Mucosa of rectum (tissue), 2 donors: ENCODE measurements at regions not wholly inside any gene's neighbourhood (a gene's known extent, or its start where the extent isn't known, plus 50 kb on each side); places are given as distances from the start of the nearest gene placed in this dataset.

Experiments
- H3K27ac ChIP-seq, 2 donors: one replicate each; pipeline ENCODE4 v1.7.0; 2013; ENCODE audit warnings: inconsistent platforms in 2 of 2, low read depth in 2 of 2, low read length in 2 of 2
- H3K27me3 ChIP-seq, 2 donors: one replicate each; pipeline ENCODE4 v1.7.0; 2013; ENCODE audit warnings: low read length in 2 of 2; ENCODE audit not compliant: control insufficient read depth in 2 of 2, insufficient read depth in 2 of 2
- H3K36me3 ChIP-seq, 2 donors: one replicate each; pipeline ENCODE4 v1.7.0; 2013; ENCODE audit warnings: low read length in 2 of 2; ENCODE audit not compliant: control insufficient read depth in 2 of 2, insufficient read depth in 2 of 2
- H3K4me1 ChIP-seq, 2 donors: one replicate each; pipeline ENCODE4 v1.7.0; 2013; ENCODE audit warnings: low read length in 2 of 2, mild to moderate bottlenecking in 1 of 2; ENCODE audit not compliant: control insufficient read depth in 2 of 2, insufficient read depth in 2 of 2
- H3K4me3 ChIP-seq, 2 donors: one replicate each; pipeline ENCODE4 v1.7.0; 2013; ENCODE audit warnings: low read length in 2 of 2
- H3K9ac ChIP-seq, 2 donors: one replicate each; pipeline ENCODE4 v1.7.0; 2013; ENCODE audit warnings: low read length in 2 of 2, low read depth in 1 of 2, mild to moderate bottlenecking in 1 of 2
- H3K9me3 ChIP-seq, 2 donors: one replicate each; pipeline ENCODE4 v1.7.0; 2013; ENCODE audit warnings: low read length in 2 of 2; ENCODE audit not compliant: control insufficient read depth in 2 of 2
- donor health status: healthy.
- donor health status: Normal muscosa, but diverticular disease.

DNA sequence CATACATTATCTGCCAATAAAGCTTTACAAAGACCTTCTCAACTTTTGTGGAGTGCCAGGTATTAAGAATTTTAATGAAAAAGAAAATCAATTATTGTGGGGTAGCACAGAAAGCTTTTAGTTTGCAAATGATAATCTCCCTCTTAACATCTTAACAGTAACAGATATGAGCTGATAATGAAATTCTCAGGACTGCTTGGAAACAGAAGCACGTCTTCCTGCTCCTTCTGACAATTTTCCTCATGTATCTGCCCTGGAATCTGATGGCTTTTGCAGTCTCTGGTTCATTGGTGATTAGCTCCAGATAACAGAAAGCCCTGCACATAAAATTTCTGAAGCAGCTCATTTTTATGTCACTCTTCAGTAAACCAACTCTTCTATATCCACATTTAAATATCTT, 432.4 kb upstream of the PDZRN3 start:
- Histone ChIP-seq H3K27ac (no peak overlapping the region), H3K36me3 (no peaks in the 10 kb centered on the region), H3K4me1 (no peaks in the 10 kb centered on the region), H3K27me3 (no peaks in the 10 kb centered on the region), H3K9ac (no peak overlapping the region), H3K9me3 (no peaks in the 10 kb centered on the region), H3K4me3 (no peak overlapping the region)

- no peaks in the 10 kb centered on the region for H3K27me3 ChIP-seq
- H3K4me3 ChIP-seq, result no peak overlapping the region
- H3K9me3 ChIP-seq, result no peaks in the 10 kb centered on the region
- H3K27ac ChIP-seq, result no peak overlapping the region
- H3K4me1 ChIP-seq, result no peaks in the 10 kb centered on the region
- no peak overlapping the region for H3K9ac ChIP-seq
- H3K36me3 ChIP-seq, result no peaks in the 10 kb centered on the region
Observed at GRCh38 chr3:74055061-74055460, 430.3 kb upstream of the PDZRN3 start.

DNA sequence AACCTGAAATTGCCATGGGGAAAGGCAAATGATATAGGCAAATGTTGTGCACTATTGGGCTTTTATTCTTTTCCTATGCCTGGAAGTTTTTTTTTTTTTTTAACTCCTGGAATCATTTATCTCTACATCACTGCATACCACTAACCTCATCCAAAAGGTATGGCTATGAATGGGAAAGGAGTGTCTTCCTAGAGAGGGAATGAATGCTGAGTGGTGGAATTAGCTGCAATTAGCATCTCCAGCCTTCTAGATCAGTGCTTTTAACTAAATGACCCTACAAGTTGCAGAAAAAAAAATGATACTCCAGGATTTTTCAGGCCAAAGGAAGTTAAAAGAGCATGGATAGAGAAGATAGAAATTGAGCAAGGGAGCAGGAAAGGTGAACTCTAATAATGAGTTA, 429.8 kb upstream of the PDZRN3 start:
- Histone ChIP-seq H3K4me3 (no peak overlapping the region), H3K9ac (no peak overlapping the region), H3K36me3 (no peaks in the 10 kb centered on the region), H3K9me3 (no peaks in the 10 kb centered on the region), H3K27ac (no peak overlapping the region), H3K4me1 (no peaks in the 10 kb centered on the region), H3K27me3 (no peaks in the 10 kb centered on the region)

GRCh38 chr3:74053970-74054516, 429.3 kb upstream of the PDZRN3 start:
- no peak overlapping the region for H3K27ac ChIP-seq
- no peak overlapping the region for H3K9ac ChIP-seq
- H3K27me3 ChIP-seq, result no peaks in the 10 kb centered on the region
- no peaks in the 10 kb centered on the region for H3K36me3 ChIP-seq
- H3K9me3 ChIP-seq, result no peaks in the 10 kb centered on the region
- H3K4me3 ChIP-seq, result no peak overlapping the region
- no peaks in the 10 kb centered on the region for H3K4me1 ChIP-seq

DNA sequence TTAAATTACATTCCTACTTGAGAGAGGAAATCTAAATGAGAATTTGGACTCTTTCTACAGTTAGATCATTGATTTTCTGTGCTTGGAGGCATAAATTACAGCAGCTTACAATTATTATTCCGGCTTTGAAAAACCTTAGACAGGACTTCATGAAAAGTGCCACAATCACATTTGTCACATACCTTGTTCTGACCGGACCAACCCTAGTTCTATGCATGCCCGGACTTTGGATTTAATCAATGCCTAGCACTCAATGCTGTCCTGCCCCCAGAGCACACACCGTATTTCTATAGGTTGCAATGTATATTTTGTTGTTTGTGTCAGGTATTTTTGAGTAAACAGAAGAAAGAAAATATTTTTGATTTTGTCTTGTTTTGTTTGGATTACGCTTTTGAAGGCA, 424.7 kb upstream of the PDZRN3 start:
- no peaks in the 10 kb centered on the region for H3K4me1 ChIP-seq
- no peaks in the 10 kb centered on the region for H3K9me3 ChIP-seq
- H3K27ac ChIP-seq, result no peak overlapping the region
- H3K36me3 ChIP-seq, result no peaks in the 10 kb centered on the region
- no peak overlapping the region for H3K9ac ChIP-seq
- H3K27me3 ChIP-seq, result no peaks in the 10 kb centered on the region
- H3K4me3 ChIP-seq, result no peak overlapping the region

- Histone ChIP-seq H3K9ac (no peak overlapping the region), H3K27me3 (no peaks in the 10 kb centered on the region), H3K4me3 (no peak overlapping the region), H3K9me3 (no peaks in the 10 kb centered on the region), H3K27ac (no peak overlapping the region), H3K4me1 (no peaks in the 10 kb centered on the region), H3K36me3 (no peaks in the 10 kb centered on the region)
Observed at GRCh38 chr3:74048699-74049098, 424.0 kb upstream of the PDZRN3 start.

- no peaks in the 10 kb centered on the region for H3K27me3 ChIP-seq
- H3K9me3 ChIP-seq, result no peaks in the 10 kb centered on the region
- no peak overlapping the region for H3K9ac ChIP-seq
- H3K4me1 ChIP-seq, result no peaks in the 10 kb centered on the region
- no peaks in the 10 kb centered on the region for H3K36me3 ChIP-seq
- no peak overlapping the region for H3K27ac ChIP-seq
- H3K4me3 ChIP-seq, result no peak overlapping the region
Observed at GRCh38 chr3:74045000-74045399, 420.3 kb upstream of the PDZRN3 start.

- no peaks in the 10 kb centered on the region for H3K36me3 ChIP-seq
- no peak overlapping the region for H3K4me3 ChIP-seq
- H3K9me3 ChIP-seq, result no peaks in the 10 kb centered on the region
Observed at GRCh38 chr3:74041068-74041675, 416.4 kb upstream of the PDZRN3 start.

GRCh38 chr3:74039105-74039504, 414.4 kb upstream of the PDZRN3 start:
- no peaks in the 10 kb centered on the region for H3K4me1 ChIP-seq
- H3K9ac ChIP-seq, result no peak overlapping the region
- H3K36me3 ChIP-seq, result no peaks in the 10 kb centered on the region
- no peak overlapping the region for H3K4me3 ChIP-seq
- H3K27me3 ChIP-seq, result no peaks in the 10 kb centered on the region
- no peak overlapping the region for H3K27ac ChIP-seq
- no peaks in the 10 kb centered on the region for H3K9me3 ChIP-seq

More at GRCh38 chr3:74041068-74041675, 416.4 kb upstream of the PDZRN3 start:
- Histone ChIP-seq H3K9ac (no peak overlapping the region), H3K27ac (no peak overlapping the region), H3K27me3 (no peaks in the 10 kb centered on the region), H3K4me1 (no peaks in the 10 kb centered on the region)

GRCh38 chr3:74036568-74036967, 411.8 kb upstream of the PDZRN3 start:
- no peak overlapping the region for H3K4me3 ChIP-seq
- no peaks in the 10 kb centered on the region for H3K9me3 ChIP-seq
- H3K27me3 ChIP-seq, result no peaks in the 10 kb centered on the region

More at GRCh38 chr3:74036568-74036967, 411.8 kb upstream of the PDZRN3 start:
- Histone ChIP-seq H3K9ac (no peak overlapping the region), H3K36me3 (no peaks in the 10 kb centered on the region), H3K27ac (no peak overlapping the region), H3K4me1 (no peaks in the 10 kb centered on the region)
